Keratinocyte (primary cell): ENCODE measurements at regions not wholly inside any gene's neighbourhood (a gene's known extent, or its start where the extent isn't known, plus 50 kb on each side); places are given as distances from the start of the nearest gene placed in this dataset.

Experiments
- CTCF ChIP-seq, 3 experiments: IDR thresholded peaks in 1 of 3; conservative IDR thresholded peaks in 1 of 3; optimal IDR thresholded peaks in 1 of 3; 2 replicates in 2 of 3; 3 replicates in 1 of 3; pipeline versions ENCODE3 to v1.5.1; 2011; ENCODE audit warnings: low read length in 3 of 3, mild to moderate bottlenecking in 3 of 3, moderate library complexity in 2 of 3, control low read depth in 1 of 3, inconsistent platforms in 1 of 3; ENCODE audit not compliant: insufficient read depth in 2 of 3; ENCODE audit errors: extremely low read depth in 1 of 3
- EZH2 ChIP-seq: IDR thresholded peaks from one replicate; pipeline ENCODE4 v1.6.1; 2012; ENCODE audit warnings: inconsistent platforms, mild to moderate bottlenecking, low read length, moderate library complexity

- TF ChIP-seq EZH2 (no peak), CTCF (optimal IDR thresholded peaks at IDR 0.05 in 1 of 3, IDR thresholded peaks at IDR 0.05 in 1 of 3, conservative IDR thresholded peaks at IDR 0.05 in 1 of 3; ENCODE audit: extremely low read depth in 1 of 3, insufficient read depth in 2 of 3, low read length in 3 of 3) (no peak)
These were observed 146.6 kb downstream of the RNF144B start for GRCh38 chr6:18533793-18534192.
